Keratinocyte (primary cell): ENCODE measurements at regions not wholly inside any gene's neighbourhood (a gene's known extent, or its start where the extent isn't known, plus 50 kb on each side); places are given as distances from the start of the nearest gene placed in this dataset.

Source experiments
- DNase-seq: peaks from one replicate; pipeline ENCODE4 v3.0.0-alpha.2; 2011; ENCODE audit warnings: low read depth, missing footprints, low spot score
- FAIRE-seq: peaks from 2 replicates; lab custom pipeline; 2011; peaks lifted over from hg19 to GRCh38; lab: Jason Lieb, UNC
- H2AFZ ChIP-seq: 2 replicates; pipeline ENCODE4 v1.6.0; 2012; ENCODE audit warnings: low read length, control low read depth, inconsistent platforms; ENCODE audit not compliant: control insufficient read depth
- H3K27ac ChIP-seq: 2 replicates; pipeline ENCODE4 v1.5.1; 2011; ENCODE audit warnings: low read length; ENCODE audit not compliant: control insufficient read depth, insufficient read depth
- H3K27me3 ChIP-seq: 3 replicates; pipeline ENCODE4 v1.6.0; 2011; ENCODE audit warnings: low read length; ENCODE audit not compliant: control insufficient read depth, insufficient read depth; ENCODE audit errors: extremely low read depth
- H3K36me3 ChIP-seq, 2 experiments: 2 replicates in 1 of 2; 3 replicates in 1 of 2; pipeline ENCODE4 v1.5.1; 2011; ENCODE audit warnings: low read length in 2 of 2, mild to moderate bottlenecking in 1 of 2; ENCODE audit not compliant: control insufficient read depth in 2 of 2, insufficient read depth in 2 of 2; ENCODE audit errors: extremely low read depth in 1 of 2
- H3K4me1 ChIP-seq: 3 replicates; pipeline ENCODE4 v1.5.1; 2011; ENCODE audit warnings: low read length; ENCODE audit not compliant: control insufficient read depth, insufficient read depth; ENCODE audit errors: extremely low read depth
- H3K4me2 ChIP-seq: 3 replicates; pipeline ENCODE4 v1.6.0; 2011; ENCODE audit warnings: low read depth, low read length; ENCODE audit not compliant: control insufficient read depth, insufficient read depth; ENCODE audit errors: extremely low read depth
- H3K4me3 ChIP-seq, 3 experiments: fragments of 200-600 bp in 1 of 3; sonication (generic) in 1 of 3; 2 replicates in 2 of 3; 3 replicates in 1 of 3; pipeline ENCODE4 v1.5.1; 2011 to 2016; ENCODE audit warnings: low read length in 3 of 3, mild to moderate bottlenecking in 3 of 3, control low read depth in 2 of 3, inconsistent platforms in 1 of 3, low read depth in 1 of 3, mixed read lengths in 1 of 3, mixed run types in 1 of 3, moderate library complexity in 1 of 3; ENCODE audit not compliant: control insufficient read depth in 2 of 3, insufficient read depth in 2 of 3; ENCODE audit errors: extremely low read depth in 1 of 3
- H3K79me2 ChIP-seq: 2 replicates; pipeline ENCODE4 v1.6.0; 2012; ENCODE audit warnings: low read length; ENCODE audit not compliant: control insufficient read depth, insufficient read depth
- H3K9ac ChIP-seq: 3 replicates; pipeline ENCODE4 v1.6.0; 2011; ENCODE audit warnings: low read length; ENCODE audit not compliant: control insufficient read depth, insufficient read depth; ENCODE audit errors: extremely low read depth
- H3K9me1 ChIP-seq: 3 replicates; pipeline ENCODE4 v1.6.0; 2011; ENCODE audit warnings: low read length; ENCODE audit not compliant: control insufficient read depth, insufficient read depth; ENCODE audit errors: extremely low read depth
- H3K9me3 ChIP-seq: 2 replicates; pipeline ENCODE4 v1.5.1; 2012; ENCODE audit warnings: low read depth, low read length; ENCODE audit not compliant: control insufficient read depth
- H4K20me1 ChIP-seq: 3 replicates; pipeline ENCODE4 v1.6.0; 2011; ENCODE audit warnings: low read length; ENCODE audit not compliant: control insufficient read depth, insufficient read depth; ENCODE audit errors: extremely low read depth
- CTCF ChIP-seq, 3 experiments: IDR thresholded peaks in 1 of 3; conservative IDR thresholded peaks in 1 of 3; optimal IDR thresholded peaks in 1 of 3; 2 replicates in 2 of 3; 3 replicates in 1 of 3; pipeline versions ENCODE3 to v1.5.1; 2011; ENCODE audit warnings: low read length in 3 of 3, mild to moderate bottlenecking in 3 of 3, moderate library complexity in 2 of 3, control low read depth in 1 of 3, inconsistent platforms in 1 of 3; ENCODE audit not compliant: insufficient read depth in 2 of 3; ENCODE audit errors: extremely low read depth in 1 of 3
- EZH2 ChIP-seq: IDR thresholded peaks from one replicate; pipeline ENCODE4 v1.6.1; 2012; ENCODE audit warnings: inconsistent platforms, mild to moderate bottlenecking, low read length, moderate library complexity
- dilution Hi-C: fragments of 300-500 bp; cut with MboI; formaldehyde crosslinking; loops from one replicate; pipeline ENCODE4 v1.7.0; 2020; ENCODE audit warnings: low sequenced_read_pairs; ENCODE audit not compliant: extremely low pct_ligation_motif_present

- DNase-seq (no peak), FAIRE-seq (no peak)
- no peaks in the 10 kb centered on the region for H3K36me3 ChIP-seq
- no peak overlapping the region for H2AFZ ChIP-seq
- H3K9me1 ChIP-seq, result no peaks in the 10 kb centered on the region
- H4K20me1 ChIP-seq, result no peaks in the 10 kb centered on the region
- no peak overlapping the region for H3K4me3 ChIP-seq
- no peak overlapping the region for H3K27ac ChIP-seq
- no peaks in the 10 kb centered on the region for H3K4me1 ChIP-seq
- no peak overlapping the region for H3K4me2 ChIP-seq
- TF ChIP-seq EZH2, result no peak
- TF ChIP-seq CTCF (optimal IDR thresholded peaks at IDR 0.05 in 1 of 3, IDR thresholded peaks at IDR 0.05 in 1 of 3, conservative IDR thresholded peaks at IDR 0.05 in 1 of 3; ENCODE audit: extremely low read depth in 1 of 3, insufficient read depth in 2 of 3, low read length in 3 of 3), result no peak
- H3K9me3 ChIP-seq, result peaks cover 3% of the 10 kb centered on the region
- H3K9ac ChIP-seq, result no peak overlapping the region
- H3K79me2 ChIP-seq, result no peaks in the 10 kb centered on the region
- H3K27me3 ChIP-seq, result no peaks in the 10 kb centered on the region
- dilution Hi-C loops, result no loop called here
Measured at GRCh38 chr12:125320177-125320576, 254.9 kb downstream of the AACS start.

GRCh38 chr12:125324861-125325490, 259.7 kb downstream of the AACS start:
- no peak overlapping the region for H2AFZ ChIP-seq
- no peaks in the 10 kb centered on the region for H3K27me3 ChIP-seq
- TF ChIP-seq EZH2 (no peak), CTCF (optimal IDR thresholded peaks at IDR 0.05 in 1 of 3, IDR thresholded peaks at IDR 0.05 in 1 of 3, conservative IDR thresholded peaks at IDR 0.05 in 1 of 3; ENCODE audit: extremely low read depth in 1 of 3, insufficient read depth in 2 of 3, low read length in 3 of 3) (no peak)
- H3K36me3 ChIP-seq, result no peaks in the 10 kb centered on the region
- no peak overlapping the region for H3K9ac ChIP-seq
- dilution Hi-C loops, result no loop called here
- no peaks in the 10 kb centered on the region for H4K20me1 ChIP-seq
- no peak overlapping the region for H3K27ac ChIP-seq
- H3K4me2 ChIP-seq, result no peak overlapping the region
- H3K9me1 ChIP-seq, result no peaks in the 10 kb centered on the region
- FAIRE-seq (no peak), DNase-seq (no peak)
- H3K4me3 ChIP-seq, result no peak overlapping the region
- H3K9me3 ChIP-seq, result no peaks in the 10 kb centered on the region
- no peaks in the 10 kb centered on the region for H3K79me2 ChIP-seq
- H3K4me1 ChIP-seq, result no peaks in the 10 kb centered on the region
